ENCODE measurements at regions not wholly inside any gene's neighbourhood (a gene's known extent, or its start where the extent isn't known, plus 50 kb on each side); places are given as distances from the start of the nearest gene placed in this dataset.

GRCh38 chr20:25135031-25135430, 53.1 kb upstream of the VSX1 start:
- DNase-seq (ENCODE audit: low read depth in 4 of 6, low spot score in 6 of 6) = no peak
- peaks cover 18% of the 10 kb centered on the region for H3K4me1 ChIP-seq (ENCODE audit: control insufficient read depth, insufficient read depth, low read length)
- 77% methylated on average over 7 of the region's 7 CpGs for WGBS (ENCODE audit: insufficient coverage)
- no peaks in the 10 kb centered on the region for H3K9me3 ChIP-seq (ENCODE audit: control insufficient read depth, insufficient read depth, low read length)
- H3K4me3 ChIP-seq (ENCODE audit: low read depth, low read length) = no peak overlapping the region
- no peak overlapping the region for H3K27ac ChIP-seq (ENCODE audit: low read depth, low read length)
- H3K36me3 ChIP-seq (ENCODE audit: control insufficient read depth, insufficient read depth, low read length) = no peaks in the 10 kb centered on the region
- H3K27me3 ChIP-seq (ENCODE audit: control insufficient read depth, insufficient read depth, low read length) = peaks cover 2% of the 10 kb centered on the region

- Histone ChIP-seq H3K9me3 (ENCODE audit: control insufficient read depth, insufficient read depth, low read length) (no peaks in the 10 kb centered on the region), H3K4me1 (ENCODE audit: control insufficient read depth, insufficient read depth, low read length) (peaks cover 18% of the 10 kb centered on the region), H3K36me3 (ENCODE audit: control insufficient read depth, insufficient read depth, low read length) (no peaks in the 10 kb centered on the region), H3K27me3 (ENCODE audit: control insufficient read depth, insufficient read depth, low read length) (peaks cover 10% of the 10 kb centered on the region), H3K4me3 (ENCODE audit: low read depth, low read length) (no peak overlapping the region), H3K27ac (ENCODE audit: low read depth, low read length) (no peak overlapping the region)
- DNase-seq (ENCODE audit: low read depth in 4 of 6, low spot score in 6 of 6) = peak in 2 of 6 donors; percentile 22 to 60
- WGBS (ENCODE audit: insufficient coverage) = 29% methylated on average over 1 of the region's 1 CpG
Measured at GRCh38 chr20:25136056-25136455, 54.1 kb upstream of the VSX1 start.

GRCh38 chr20:25136643-25137559, 55.0 kb upstream of the VSX1 start:
- peak in 2 of 6 donors; percentile 30 to 86 for DNase-seq (ENCODE audit: low read depth in 4 of 6, low spot score in 6 of 6)
- Histone ChIP-seq H3K27me3 (ENCODE audit: control insufficient read depth, insufficient read depth, low read length) (peaks cover 10% of the 10 kb centered on the region), H3K4me3 (ENCODE audit: low read depth, low read length) (no peak overlapping the region), H3K9me3 (ENCODE audit: control insufficient read depth, insufficient read depth, low read length) (no peaks in the 10 kb centered on the region), H3K27ac (ENCODE audit: low read depth, low read length) (no peak overlapping the region), H3K4me1 (ENCODE audit: control insufficient read depth, insufficient read depth, low read length) (peaks cover 18% of the 10 kb centered on the region), H3K36me3 (ENCODE audit: control insufficient read depth, insufficient read depth, low read length) (no peaks in the 10 kb centered on the region)
- 38% methylated on average over 5 of the region's 6 CpGs for WGBS (ENCODE audit: insufficient coverage)

GRCh38 chr20:25139029-25139705, 56.3 kb upstream of the ENTPD6 start:
- Histone ChIP-seq H3K4me3 (ENCODE audit: low read depth, low read length) (no peak overlapping the region), H3K27ac (ENCODE audit: low read depth, low read length) (no peak overlapping the region), H3K27me3 (ENCODE audit: control insufficient read depth, insufficient read depth, low read length) (peaks cover 10% of the 10 kb centered on the region), H3K36me3 (ENCODE audit: control insufficient read depth, insufficient read depth, low read length) (no peaks in the 10 kb centered on the region), H3K4me1 (ENCODE audit: control insufficient read depth, insufficient read depth, low read length) (peaks cover 18% of the 10 kb centered on the region), H3K9me3 (ENCODE audit: control insufficient read depth, insufficient read depth, low read length) (no peaks in the 10 kb centered on the region)
- peak in 2 of 6 donors; percentile 39 to 83 for DNase-seq (ENCODE audit: low read depth in 4 of 6, low spot score in 6 of 6)
- 37% methylated on average over 11 of the region's 12 CpGs for WGBS (ENCODE audit: insufficient coverage)

GRCh38 chr20:25140968-25141367, 54.5 kb upstream of the ENTPD6 start:
- Histone ChIP-seq H3K4me3 (ENCODE audit: low read depth, low read length) (no peak overlapping the region), H3K9me3 (ENCODE audit: control insufficient read depth, insufficient read depth, low read length) (no peaks in the 10 kb centered on the region), H3K36me3 (ENCODE audit: control insufficient read depth, insufficient read depth, low read length) (no peaks in the 10 kb centered on the region), H3K27me3 (ENCODE audit: control insufficient read depth, insufficient read depth, low read length) (peaks cover 12% of the 10 kb centered on the region), H3K4me1 (ENCODE audit: control insufficient read depth, insufficient read depth, low read length) (peaks cover 9% of the 10 kb centered on the region), H3K27ac (ENCODE audit: low read depth, low read length) (no peak overlapping the region)
- no peak for DNase-seq (ENCODE audit: low read depth in 4 of 6, low spot score in 6 of 6)
- WGBS (ENCODE audit: insufficient coverage) = 95% methylated on average over 5 of the region's 5 CpGs

GRCh38 chr20:25142435-25142834, 53.1 kb upstream of the ENTPD6 start:
- Histone ChIP-seq H3K9me3 (ENCODE audit: control insufficient read depth, insufficient read depth, low read length) (no peaks in the 10 kb centered on the region), H3K4me1 (ENCODE audit: control insufficient read depth, insufficient read depth, low read length) (peaks cover under 1% of the 10 kb centered on the region), H3K27ac (ENCODE audit: low read depth, low read length) (no peak overlapping the region), H3K4me3 (ENCODE audit: low read depth, low read length) (no peak overlapping the region), H3K36me3 (ENCODE audit: control insufficient read depth, insufficient read depth, low read length) (no peaks in the 10 kb centered on the region), H3K27me3 (ENCODE audit: control insufficient read depth, insufficient read depth, low read length) (peaks cover 20% of the 10 kb centered on the region)
- 88% methylated on average over 3 of the region's 3 CpGs for WGBS (ENCODE audit: insufficient coverage)
- DNase-seq (ENCODE audit: low read depth in 4 of 6, low spot score in 6 of 6) = no peak

GRCh38 chr20:25145131-25145530, 50.4 kb upstream of the ENTPD6 start:
- Histone ChIP-seq H3K27ac (ENCODE audit: low read depth, low read length) (no peak overlapping the region), H3K27me3 (ENCODE audit: control insufficient read depth, insufficient read depth, low read length) (peaks cover 37% of the 10 kb centered on the region), H3K4me1 (ENCODE audit: control insufficient read depth, insufficient read depth, low read length) (peaks cover 22% of the 10 kb centered on the region), H3K36me3 (ENCODE audit: control insufficient read depth, insufficient read depth, low read length) (no peaks in the 10 kb centered on the region), H3K9me3 (ENCODE audit: control insufficient read depth, insufficient read depth, low read length) (no peaks in the 10 kb centered on the region), H3K4me3 (ENCODE audit: low read depth, low read length) (no peak overlapping the region)
- WGBS (ENCODE audit: insufficient coverage) = 62% methylated on average over 7 of the region's 7 CpGs
- peak in 2 of 6 donors; percentile 28 to 62 for DNase-seq (ENCODE audit: low read depth in 4 of 6, low spot score in 6 of 6)
